ENCODE measurements at regions not wholly inside any gene's neighbourhood (a gene's known extent, or its start where the extent isn't known, plus 50 kb on each side); places are given as distances from the start of the nearest gene placed in this dataset.

DNA sequence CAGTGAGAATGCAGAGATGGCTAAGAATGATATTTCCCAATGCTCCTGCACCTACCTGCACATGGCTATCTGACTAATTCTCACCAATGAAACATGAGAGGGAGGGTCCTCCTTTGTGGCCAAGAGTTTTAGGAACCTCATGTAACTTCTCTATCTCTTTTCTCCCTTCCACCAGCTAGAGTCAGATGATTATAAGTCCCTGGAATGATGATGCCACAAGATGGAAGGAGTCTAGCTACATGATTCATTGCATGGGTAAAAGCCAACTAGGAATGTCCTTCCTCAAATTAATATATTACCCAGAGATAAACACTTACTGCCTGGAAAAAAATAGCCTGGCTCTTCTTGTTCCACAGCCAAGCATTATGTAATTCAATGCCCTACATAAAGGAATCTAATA lies 55.1 kb upstream of the AASS start:
- TF ChIP-seq, protein P1, sequence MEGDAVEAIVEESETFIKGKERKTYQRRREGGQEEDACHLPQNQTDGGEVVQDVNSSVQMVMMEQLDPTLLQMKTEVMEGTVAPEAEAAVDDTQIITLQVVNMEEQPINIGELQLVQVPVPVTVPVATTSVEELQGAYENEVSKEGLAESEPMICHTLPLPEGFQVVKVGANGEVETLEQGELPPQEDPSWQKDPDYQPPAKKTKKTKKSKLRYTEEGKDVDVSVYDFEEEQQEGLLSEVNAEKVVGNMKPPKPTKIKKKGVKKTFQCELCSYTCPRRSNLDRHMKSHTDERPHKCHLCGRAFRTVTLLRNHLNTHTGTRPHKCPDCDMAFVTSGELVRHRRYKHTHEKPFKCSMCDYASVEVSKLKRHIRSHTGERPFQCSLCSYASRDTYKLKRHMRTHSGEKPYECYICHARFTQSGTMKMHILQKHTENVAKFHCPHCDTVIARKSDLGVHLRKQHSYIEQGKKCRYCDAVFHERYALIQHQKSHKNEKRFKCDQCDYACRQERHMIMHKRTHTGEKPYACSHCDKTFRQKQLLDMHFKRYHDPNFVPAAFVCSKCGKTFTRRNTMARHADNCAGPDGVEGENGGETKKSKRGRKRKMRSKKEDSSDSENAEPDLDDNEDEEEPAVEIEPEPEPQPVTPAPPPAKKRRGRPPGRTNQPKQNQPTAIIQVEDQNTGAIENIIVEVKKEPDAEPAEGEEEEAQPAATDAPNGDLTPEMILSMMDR (IDR thresholded peaks at IDR 0.05), result no peak
- no peak for TF ChIP-seq POLR2A (IDR thresholded peaks at IDR 0.05)

All from body of pancreas (tissue), 4 donors.